ENCODE measurements at regions not wholly inside any gene's neighbourhood (a gene's known extent, or its start where the extent isn't known, plus 50 kb on each side); places are given as distances from the start of the nearest gene placed in this dataset.
"Not testable (repeated sequence)": the region's sequence is repeated elsewhere in the genome, so short reads cannot be mapped to it uniquely, and the experiment has no call there.

- TF ChIP-seq GATA1 (IDR thresholded peaks at IDR 0.05; ENCODE audit: low read depth, low read length) (no peak), POLR2A (IDR thresholded peaks at IDR 0.05; ENCODE audit: low read length) (no peak)
- DNase-seq: no peak
Measured at GRCh38 chr21:18711662-18712061, 308.1 kb upstream of the TMPRSS15 start.

- no peak for TF ChIP-seq GATA1 (IDR thresholded peaks at IDR 0.05; ENCODE audit: low read depth, low read length)
- no peak for TF ChIP-seq POLR2A (IDR thresholded peaks at IDR 0.05; ENCODE audit: low read length)
- no peak for DNase-seq
Measured at GRCh38 chr21:18715606-18716005, 312.0 kb upstream of the TMPRSS15 start.

- TF ChIP-seq POLR2A (IDR thresholded peaks at IDR 0.05; ENCODE audit: low read length) (no peak), GATA1 (IDR thresholded peaks at IDR 0.05; ENCODE audit: low read depth, low read length) (no peak)
- DNase-seq: peak in 1 of 2 experiments; percentile 1
Measured at GRCh38 chr21:18716578-18717138, 313.1 kb upstream of the TMPRSS15 start.

- no peak for DNase-seq
- no peak for TF ChIP-seq POLR2A (IDR thresholded peaks at IDR 0.05; ENCODE audit: low read length)
- no peak for TF ChIP-seq GATA1 (IDR thresholded peaks at IDR 0.05; ENCODE audit: low read depth, low read length)
Measured at GRCh38 chr21:18722193-18722592, 318.6 kb upstream of the TMPRSS15 start.

- no peak for TF ChIP-seq POLR2A (IDR thresholded peaks at IDR 0.05; ENCODE audit: low read length)
- TF ChIP-seq GATA1 (IDR thresholded peaks at IDR 0.05; ENCODE audit: low read depth, low read length): no peak
- no peak for DNase-seq
Measured at GRCh38 chr21:18723171-18723570, 319.6 kb upstream of the TMPRSS15 start.

- DNase-seq: no peak
- TF ChIP-seq GATA1 (IDR thresholded peaks at IDR 0.05; ENCODE audit: low read depth, low read length): no peak
- no peak for TF ChIP-seq POLR2A (IDR thresholded peaks at IDR 0.05; ENCODE audit: low read length)
Measured at GRCh38 chr21:18725653-18726052, 322.1 kb upstream of the TMPRSS15 start.

GRCh38 chr21:18741954-18742353 is 338.4 kb upstream of the TMPRSS15 start:
- DNase-seq: no peak
- no peak for TF ChIP-seq GATA1 (IDR thresholded peaks at IDR 0.05; ENCODE audit: low read depth, low read length)

- no peak for DNase-seq
- no peak for TF ChIP-seq POLR2A (IDR thresholded peaks at IDR 0.05; ENCODE audit: low read length)
- TF ChIP-seq GATA1 (IDR thresholded peaks at IDR 0.05; ENCODE audit: low read depth, low read length): no peak
Measured at GRCh38 chr21:18743531-18743930, 339.9 kb upstream of the TMPRSS15 start.

GRCh38 chr21:18744840-18745239 is 341.3 kb upstream of the TMPRSS15 start:
- no peak for TF ChIP-seq GATA1 (IDR thresholded peaks at IDR 0.05; ENCODE audit: low read depth, low read length)
- no peak for TF ChIP-seq POLR2A (IDR thresholded peaks at IDR 0.05; ENCODE audit: low read length)
- no peak for DNase-seq

GRCh38 chr21:18752894-18753293 is 349.3 kb upstream of the TMPRSS15 start:
- not testable (repeated sequence) for DNase-seq

- not testable (repeated sequence) for DNase-seq
Measured at GRCh38 chr21:18756272-18756671, 352.7 kb upstream of the TMPRSS15 start.

GRCh38 chr21:18759267-18759666 is 355.7 kb upstream of the TMPRSS15 start:
- no peak for TF ChIP-seq POLR2A (IDR thresholded peaks at IDR 0.05; ENCODE audit: low read length)
- TF ChIP-seq GATA1 (IDR thresholded peaks at IDR 0.05; ENCODE audit: low read depth, low read length): no peak

GRCh38 chr21:18759751-18760161 is 356.2 kb upstream of the TMPRSS15 start:
- no peak for TF ChIP-seq POLR2A (IDR thresholded peaks at IDR 0.05; ENCODE audit: low read length)
- TF ChIP-seq GATA1 (IDR thresholded peaks at IDR 0.05; ENCODE audit: low read depth, low read length): no peak
- no peak for DNase-seq

More at GRCh38 chr21:18759267-18759666, 355.7 kb upstream of the TMPRSS15 start:
- DNase-seq: no peak

- DNase-seq: no peak
- TF ChIP-seq GATA1 (IDR thresholded peaks at IDR 0.05; ENCODE audit: low read depth, low read length) (no peak), POLR2A (IDR thresholded peaks at IDR 0.05; ENCODE audit: low read length) (no peak)
Measured at GRCh38 chr21:18760247-18760646, 356.7 kb upstream of the TMPRSS15 start.

- no peak for DNase-seq
- no peak for TF ChIP-seq GATA1 (IDR thresholded peaks at IDR 0.05; ENCODE audit: low read depth, low read length)
- no peak for TF ChIP-seq POLR2A (IDR thresholded peaks at IDR 0.05; ENCODE audit: low read length)
Measured at GRCh38 chr21:18764720-18765119, 361.1 kb upstream of the TMPRSS15 start.

GRCh38 chr21:18769599-18769998 is 366.0 kb upstream of the TMPRSS15 start:
- DNase-seq: no peak
- TF ChIP-seq GATA1 (IDR thresholded peaks at IDR 0.05; ENCODE audit: low read depth, low read length) (no peak), POLR2A (IDR thresholded peaks at IDR 0.05; ENCODE audit: low read length) (no peak)
